Right lobe of liver (tissue), 6 donors: ENCODE measurements at regions not wholly inside any gene's neighbourhood (a gene's known extent, or its start where the extent isn't known, plus 50 kb on each side); places are given as distances from the start of the nearest gene placed in this dataset.
"Not testable (repeated sequence)": the region's sequence is repeated elsewhere in the genome, so short reads cannot be mapped to it uniquely, and the experiment has no call there.

ENCODE experiments used
- ATAC-seq, 4 donors: fragments of 200-7000 bp; cut with Tn5 transposase; one replicate each; pipeline ENCODE4 v1.9.1; 2020; ENCODE audit warnings: mild to moderate bottlenecking in 4 of 4, moderate library complexity in 4 of 4
- DNase-seq, 3 donors: peaks; one replicate each; pipeline ENCODE4 v3.0.0-alpha.2; 2020
- H3K27ac ChIP-seq, 3 donors: fragments of 200-600 bp; one replicate each; pipeline ENCODE4 v1.8.0; 2022
- H3K27me3 ChIP-seq, 2 donors: fragments of 200-600 bp; one replicate each; pipeline ENCODE4 v1.8.0; 2022
- H3K36me3 ChIP-seq, 4 donors: fragments of 200-600 bp; sonication (generic) in 1 of 4; one replicate each; pipeline versions ENCODE4 v1.5.1 to v1.8.0; 2017 to 2022; ENCODE audit warnings: control low read depth in 1 of 4
- H3K4me1 ChIP-seq, 4 donors: fragments of 200-600 bp; sonication (generic) in 1 of 4; one replicate each; pipeline versions ENCODE4 v1.5.1 to v1.8.0; 2017 to 2022; ENCODE audit warnings: control low read depth in 1 of 4
- H3K4me3 ChIP-seq, 3 donors: fragments of 200-600 bp; one replicate each; pipeline ENCODE4 v1.8.0; 2022
- H3K9me3 ChIP-seq, 4 donors: fragments of 200-600 bp; sonication (generic) in 1 of 4; one replicate each; pipeline versions ENCODE4 v1.5.1 to v1.8.0; 2017 to 2022; ENCODE audit warnings: control low read depth in 1 of 4
- POLR2A ChIP-seq: fragments of 450-650 bp; IDR thresholded peaks from one replicate; pipeline ENCODE4 v1.6.1; 2017; ENCODE audit warnings: antibody characterized with exemption, mild to moderate bottlenecking
- WGBS: methylation state at CpG from one replicate; pipeline ENCODE4 v1.1.6; 2018; ENCODE audit warnings: low coverage, low lambda C conversion rate; ENCODE audit not compliant: insufficient coverage; ENCODE audit errors: missing lambda C conversion rate; 5-methylcytosine and 5-hydroxymethylcytosine counted together
- intact Hi-C, 2 donors: fragments of 100-400 bp; cut with DNase I; formaldehyde crosslinking; loops; one replicate each; pipeline versions ENCODE4 v1.11.2 to v1.14.1; 2022
- TF ChIP-seq, protein P1 (sequence below), 4 donors: fragments of 200-600 bp in 3 of 4; fragments of 450-650 bp in 1 of 4; IDR thresholded peaks; one replicate each; pipeline versions ENCODE4 v1.5.1 to v1.8.0; 2016 to 2022; ENCODE audit warnings: antibody characterized with exemption in 4 of 4, mild to moderate bottlenecking in 2 of 4
- donor health status: DM: no; HTN: yes; CAD: no.
- donor health status: DM: no; HTN: no; CAD: no.
- donor health status: DM: no; HTN: no; CAD: no.
- donor health status: DM: no; HTN: yes; CAD: no.
- donor health status: DM: no; HTN: yes; CAD: no.

- DNase-seq (no peak), ATAC-seq (no peak)
- no peak overlapping the region for H3K27ac ChIP-seq
- H3K4me1 ChIP-seq, result no peaks in the 10 kb centered on the region
- intact Hi-C loops, result no loop called here
- 50% methylated on average over 3 of the region's 3 CpGs for WGBS
- H3K27me3 ChIP-seq, result no peaks in the 10 kb centered on the region
- TF ChIP-seq, protein P1, sequence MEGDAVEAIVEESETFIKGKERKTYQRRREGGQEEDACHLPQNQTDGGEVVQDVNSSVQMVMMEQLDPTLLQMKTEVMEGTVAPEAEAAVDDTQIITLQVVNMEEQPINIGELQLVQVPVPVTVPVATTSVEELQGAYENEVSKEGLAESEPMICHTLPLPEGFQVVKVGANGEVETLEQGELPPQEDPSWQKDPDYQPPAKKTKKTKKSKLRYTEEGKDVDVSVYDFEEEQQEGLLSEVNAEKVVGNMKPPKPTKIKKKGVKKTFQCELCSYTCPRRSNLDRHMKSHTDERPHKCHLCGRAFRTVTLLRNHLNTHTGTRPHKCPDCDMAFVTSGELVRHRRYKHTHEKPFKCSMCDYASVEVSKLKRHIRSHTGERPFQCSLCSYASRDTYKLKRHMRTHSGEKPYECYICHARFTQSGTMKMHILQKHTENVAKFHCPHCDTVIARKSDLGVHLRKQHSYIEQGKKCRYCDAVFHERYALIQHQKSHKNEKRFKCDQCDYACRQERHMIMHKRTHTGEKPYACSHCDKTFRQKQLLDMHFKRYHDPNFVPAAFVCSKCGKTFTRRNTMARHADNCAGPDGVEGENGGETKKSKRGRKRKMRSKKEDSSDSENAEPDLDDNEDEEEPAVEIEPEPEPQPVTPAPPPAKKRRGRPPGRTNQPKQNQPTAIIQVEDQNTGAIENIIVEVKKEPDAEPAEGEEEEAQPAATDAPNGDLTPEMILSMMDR (IDR thresholded peaks at IDR 0.05), result no peak
- TF ChIP-seq POLR2A, result no peak
- no peaks in the 10 kb centered on the region for H3K9me3 ChIP-seq
- no peak overlapping the region for H3K4me3 ChIP-seq
- no peaks in the 10 kb centered on the region for H3K36me3 ChIP-seq
Observed at GRCh38 chr3:176619833-176620232, 577.4 kb downstream of the TBL1XR1 start.

- no peaks in the 10 kb centered on the region for H3K36me3 ChIP-seq
- H3K27me3 ChIP-seq, result no peaks in the 10 kb centered on the region
- no peak for TF ChIP-seq POLR2A
- TF ChIP-seq, protein P1 (IDR thresholded peaks at IDR 0.05), result no peak
- H3K4me3 ChIP-seq, result no peak overlapping the region
- no peaks in the 10 kb centered on the region for H3K4me1 ChIP-seq
- no peaks in the 10 kb centered on the region for H3K9me3 ChIP-seq
- intact Hi-C loops, result no loop called here
- DNase-seq, result no peak
- no peak for ATAC-seq
- H3K27ac ChIP-seq, result no peak overlapping the region
Observed at GRCh38 chr3:176615826-176616225, 581.5 kb downstream of the TBL1XR1 start.

DNA sequence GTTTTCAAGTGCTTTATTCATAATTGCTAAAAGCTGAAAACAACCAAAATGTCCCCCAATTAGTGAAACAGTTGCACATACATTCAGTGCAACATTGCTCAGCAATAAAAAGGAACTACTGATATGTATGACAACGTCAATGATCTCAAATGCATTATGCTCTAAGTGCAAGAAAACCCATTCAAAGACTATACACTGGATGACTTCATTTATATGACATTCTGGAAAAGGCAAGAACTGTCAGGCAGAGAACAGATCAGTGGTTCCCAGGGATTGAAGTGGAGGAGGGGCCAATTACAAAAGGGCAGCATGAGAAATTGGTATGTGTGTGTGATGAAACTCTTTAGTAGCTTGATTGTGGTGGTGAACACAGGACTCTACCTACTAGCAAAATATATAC, 585.6 kb downstream of the TBL1XR1 start:
- no peak for DNase-seq
- Histone ChIP-seq H3K9me3 (no peaks in the 10 kb centered on the region), H3K27me3 (no peaks in the 10 kb centered on the region), H3K36me3 (no peaks in the 10 kb centered on the region), H3K4me3 (no peak overlapping the region), H3K27ac (no peak overlapping the region), H3K4me1 (no peaks in the 10 kb centered on the region)
- ATAC-seq, result no peak
- intact Hi-C loops, result no loop called here
- 57% methylated on average over 1 of the region's 1 CpG for WGBS
- TF ChIP-seq, protein P1 (IDR thresholded peaks at IDR 0.05), result no peak
- no peak for TF ChIP-seq POLR2A

- Histone ChIP-seq H3K9me3 (no peaks in the 10 kb centered on the region), H3K27me3 (no peaks in the 10 kb centered on the region), H3K27ac (no peak overlapping the region), H3K4me1 (no peaks in the 10 kb centered on the region), H3K4me3 (no peak overlapping the region), H3K36me3 (no peaks in the 10 kb centered on the region)
- intact Hi-C loops, result no loop called here
- 59% methylated on average over 5 of the region's 5 CpGs for WGBS
- DNase-seq (no peak), ATAC-seq (no peak)
- TF ChIP-seq, protein P1 (IDR thresholded peaks at IDR 0.05), result no peak
- no peak for TF ChIP-seq POLR2A
Observed at GRCh38 chr3:176609361-176609760, 587.9 kb downstream of the TBL1XR1 start.

- H3K4me3 ChIP-seq, H3K27ac ChIP-seq, DNase-seq, H3K9me3 ChIP-seq, intact Hi-C loops, H3K27me3 ChIP-seq, H3K4me1 ChIP-seq, ATAC-seq, H3K36me3 ChIP-seq: not testable (repeated sequence)
- WGBS, result 89% methylated on average over 2 of the region's 2 CpGs
Observed at GRCh38 chr3:176605553-176605952, 591.7 kb downstream of the TBL1XR1 start.
